PC-3 (cell line): ENCODE measurements at regions not wholly inside any gene's neighbourhood (a gene's known extent, or its start where the extent isn't known, plus 50 kb on each side); places are given as distances from the start of the nearest gene placed in this dataset.

ENCODE experiments used
- ATAC-seq: fragments of 200-7000 bp; cut with Tn5 transposase; 2 replicates; pipeline ENCODE4 v1.9.1; 2020; ENCODE audit warnings: mild to moderate bottlenecking, moderate library complexity
- BruUV-seq: library from RNA; stranded (reverse); fragments of 400-500 nt; replicated peaks from 2 replicates; lab custom pipeline; 2021; lab: Mats Ljungman, UMichigan
- CTCF ChIA-PET: fragments of 300-600 bp; sonication (Branson Sonifier 250); formaldehyde crosslinking; loops from one replicate; lab custom pipeline; 2022; ENCODE audit warnings: antibody characterized with exemption; lab: Charles Lee
- POLR2A ChIA-PET: fragments of 300-600 bp; sonication (Branson Sonifier 250); formaldehyde crosslinking; loops from one replicate; lab custom pipeline; 2022; ENCODE audit warnings: antibody characterized with exemption; ENCODE audit not compliant: unreplicated experiment; lab: Charles Lee
- DNase-seq: peaks from one replicate; pipeline ENCODE4 v3.0.0-alpha.2; 2015
- H2AFZ ChIP-seq: fragments of 300-600 bp; sonication (generic); 2 replicates; pipeline ENCODE4 v1.6.0; 2016; ENCODE audit warnings: antibody characterized with exemption, low read length
- H3F3A ChIP-seq: fragments of 300-600 bp; sonication (generic); one replicate; pipeline ENCODE4 v1.6.0; 2017; ENCODE audit warnings: antibody characterized with exemption, low read length, control low read depth, mild to moderate bottlenecking; ENCODE audit not compliant: unreplicated experiment
- H3K27ac ChIP-seq: fragments of 300-600 bp; sonication (generic); 2 replicates; pipeline ENCODE4 v1.5.1; 2016; ENCODE audit warnings: mild to moderate bottlenecking, low read length
- H3K27me3 ChIP-seq: fragments of 300-600 bp; sonication (generic); 2 replicates; pipeline ENCODE4 v1.6.1; 2016; ENCODE audit warnings: low read length, mixed read lengths
- H3K36me3 ChIP-seq: fragments of 300-600 bp; sonication (generic); 2 replicates; pipeline ENCODE4 v1.6.1; 2016; ENCODE audit warnings: low read depth, mixed run types, low read length, mixed read lengths
- H3K4me1 ChIP-seq: fragments of 300-600 bp; sonication (generic); 2 replicates; pipeline ENCODE4 v1.5.1; 2016; ENCODE audit warnings: low read length; ENCODE audit not compliant: insufficient read depth
- H3K4me2 ChIP-seq: fragments of 300-600 bp; sonication (generic); 2 replicates; pipeline ENCODE4 v1.6.0; 2016; ENCODE audit warnings: low read length
- H3K4me3 ChIP-seq: fragments of 300-600 bp; sonication (generic); 2 replicates; pipeline ENCODE4 v1.5.1; 2016; ENCODE audit warnings: mild to moderate bottlenecking, low read length, mixed read lengths
- H3K79me2 ChIP-seq: fragments of 300-600 bp; sonication (generic); 2 replicates; pipeline ENCODE4 v1.6.1; 2017; ENCODE audit warnings: low read length, mixed read lengths
- H3K9ac ChIP-seq: fragments of 300-600 bp; sonication (generic); 2 replicates; pipeline ENCODE4 v1.6.0; 2016; ENCODE audit warnings: mild to moderate bottlenecking, low read length
- H3K9me2 ChIP-seq: fragments of 300-600 bp; sonication (generic); replicated peaks from 2 replicates; pipeline ENCODE4 v1.6.1; 2016; ENCODE audit warnings: mixed run types, low read length, mixed read lengths
- H3K9me3 ChIP-seq: fragments of 300-600 bp; sonication (generic); 2 replicates; pipeline ENCODE4 v1.6.1; 2016; ENCODE audit warnings: low read length, mixed read lengths
- H4K20me1 ChIP-seq: fragments of 300-600 bp; sonication (generic); 2 replicates; pipeline ENCODE4 v1.6.1; 2016; ENCODE audit warnings: low read length, mixed read lengths
- EZH2 ChIP-seq: fragments of 300-600 bp; sonication (generic); IDR thresholded peaks from one replicate; pipeline ENCODE4 v1.6.1; 2017; ENCODE audit warnings: antibody characterized with exemption, mild to moderate bottlenecking, low read length; ENCODE audit not compliant: unreplicated experiment
- EZH2phosphoT487 ChIP-seq: fragments of 300-600 bp; sonication (generic); IDR thresholded peaks from 2 replicates; pipeline ENCODE4 v1.6.1; 2018; ENCODE audit warnings: mild to moderate bottlenecking, antibody characterized with exemption, low read length, borderline replicate concordance
- intact Hi-C: fragments of 100-400 bp; cut with micrococcal nuclease; formaldehyde crosslinking; loops from 2 replicates; pipeline ENCODE4 v1.9.0; 2023
- TF ChIP-seq, protein P1 (sequence below): fragments of 300-600 bp; sonication (generic); conservative IDR thresholded peaks from 2 replicates; pipeline ENCODE4 v1.5.1; 2017; ENCODE audit warnings: antibody characterized with exemption, low read depth, mild to moderate bottlenecking, low read length

DNA sequence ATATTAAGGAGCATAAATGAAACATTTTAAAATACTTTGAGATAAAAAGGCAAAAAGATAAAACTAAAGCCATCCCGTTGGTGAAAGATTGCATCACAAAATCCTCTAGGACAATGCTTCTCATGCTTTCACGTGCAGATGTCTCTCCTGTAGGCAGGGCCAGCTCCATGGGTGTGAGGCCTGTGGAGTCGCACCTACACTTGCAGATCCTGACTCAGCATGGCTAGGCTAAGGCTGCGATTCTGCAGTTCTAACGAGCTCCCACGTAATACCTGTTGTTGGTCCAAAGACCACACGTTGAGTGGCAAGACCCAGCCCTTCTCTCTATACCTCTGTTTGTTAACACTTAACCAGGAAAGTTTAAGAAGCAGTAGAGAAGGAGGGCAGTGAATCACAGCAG, 62.1 kb upstream of the CAPRIN1 start:
- no peaks in the 10 kb centered on the region for H3F3A ChIP-seq
- DNase-seq (no peak), ATAC-seq (no peak)
- H3K4me2 ChIP-seq: no peak overlapping the region
- ChIA-PET POLR2A (no interaction called here), CTCF (no interaction called here)
- intact Hi-C loops: no loop called here
- no peaks in the 10 kb centered on the region for H3K4me1 ChIP-seq
- no peaks in the 10 kb centered on the region for H3K9me2 ChIP-seq
- no peak for TF ChIP-seq EZH2
- no peak for TF ChIP-seq EZH2phosphoT487
- TF ChIP-seq, protein P1, sequence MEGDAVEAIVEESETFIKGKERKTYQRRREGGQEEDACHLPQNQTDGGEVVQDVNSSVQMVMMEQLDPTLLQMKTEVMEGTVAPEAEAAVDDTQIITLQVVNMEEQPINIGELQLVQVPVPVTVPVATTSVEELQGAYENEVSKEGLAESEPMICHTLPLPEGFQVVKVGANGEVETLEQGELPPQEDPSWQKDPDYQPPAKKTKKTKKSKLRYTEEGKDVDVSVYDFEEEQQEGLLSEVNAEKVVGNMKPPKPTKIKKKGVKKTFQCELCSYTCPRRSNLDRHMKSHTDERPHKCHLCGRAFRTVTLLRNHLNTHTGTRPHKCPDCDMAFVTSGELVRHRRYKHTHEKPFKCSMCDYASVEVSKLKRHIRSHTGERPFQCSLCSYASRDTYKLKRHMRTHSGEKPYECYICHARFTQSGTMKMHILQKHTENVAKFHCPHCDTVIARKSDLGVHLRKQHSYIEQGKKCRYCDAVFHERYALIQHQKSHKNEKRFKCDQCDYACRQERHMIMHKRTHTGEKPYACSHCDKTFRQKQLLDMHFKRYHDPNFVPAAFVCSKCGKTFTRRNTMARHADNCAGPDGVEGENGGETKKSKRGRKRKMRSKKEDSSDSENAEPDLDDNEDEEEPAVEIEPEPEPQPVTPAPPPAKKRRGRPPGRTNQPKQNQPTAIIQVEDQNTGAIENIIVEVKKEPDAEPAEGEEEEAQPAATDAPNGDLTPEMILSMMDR: no peak
- H3K79me2 ChIP-seq: no peaks in the 10 kb centered on the region
- no peak overlapping the region for H3K4me3 ChIP-seq
- no peaks in the 10 kb centered on the region for H3K36me3 ChIP-seq
- no peaks in the 10 kb centered on the region for H3K9me3 ChIP-seq
- H2AFZ ChIP-seq: no peak overlapping the region
- no peaks in the 10 kb centered on the region for H4K20me1 ChIP-seq
- H3K27me3 ChIP-seq: no peaks in the 10 kb centered on the region
- no peak overlapping the region for H3K9ac ChIP-seq
- no peak overlapping the region for H3K27ac ChIP-seq
- no TSS peak for BruUV-seq

DNA sequence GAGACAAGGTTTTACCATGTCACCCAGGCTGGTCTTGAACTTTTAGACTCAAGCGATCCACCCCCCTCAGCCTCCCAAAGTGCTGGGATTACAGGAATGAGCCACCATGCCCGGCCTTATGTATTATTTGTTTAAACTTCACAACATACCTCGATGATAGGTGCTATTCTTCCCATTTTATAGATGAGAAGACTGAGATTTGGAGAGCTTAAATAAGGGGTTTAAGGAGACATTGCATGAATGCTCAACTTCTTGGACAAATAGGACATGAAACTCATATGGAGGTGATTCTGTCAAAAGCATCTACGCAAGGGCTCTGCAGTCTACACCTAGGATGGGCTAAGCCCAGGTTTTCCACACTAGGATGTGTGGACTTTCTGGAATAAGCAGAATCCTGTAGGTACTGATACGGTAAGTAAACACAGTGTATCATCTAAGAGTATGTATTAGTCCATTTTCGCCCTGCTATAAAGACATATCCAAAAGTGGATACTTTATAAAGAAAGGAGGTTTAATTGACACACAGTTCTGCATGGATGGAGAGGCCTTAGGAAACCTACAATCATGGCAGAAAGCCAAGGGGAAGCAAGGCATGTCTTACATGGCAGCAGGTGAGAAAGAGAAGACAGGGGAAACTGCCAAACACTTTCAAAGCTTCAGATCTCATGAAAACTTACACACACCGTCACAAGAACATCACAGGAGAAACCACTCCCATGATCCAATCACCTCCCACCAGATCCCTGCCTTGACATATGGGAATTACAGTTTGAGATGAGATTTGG, 62.8 kb upstream of the CAPRIN1 start:
- DNase-seq: no peak
- Histone ChIP-seq H3K27me3 (no peaks in the 10 kb centered on the region), H3F3A (no peaks in the 10 kb centered on the region), H3K9me3 (no peaks in the 10 kb centered on the region), H3K27ac (no peak overlapping the region), H3K36me3 (no peaks in the 10 kb centered on the region), H3K4me2 (no peak overlapping the region), H3K79me2 (no peaks in the 10 kb centered on the region), H3K9ac (no peak overlapping the region), H4K20me1 (no peaks in the 10 kb centered on the region), H2AFZ (no peak overlapping the region), H3K9me2 (no peaks in the 10 kb centered on the region), H3K4me3 (no peak overlapping the region), H3K4me1 (no peaks in the 10 kb centered on the region)
- ChIA-PET POLR2A (no interaction called here), CTCF (interaction anchor here (0.6 to 1.0 kb wide), 3 partner anchors 11 to 87 kb away, joined by 3 to 8 read pairs (median 8); no protein-coding TSS in a partner anchor)
- intact Hi-C loops: no loop called here
- ATAC-seq: no peak
- BruUV-seq: no TSS peak
- no peak for TF ChIP-seq EZH2phosphoT487

DNA sequence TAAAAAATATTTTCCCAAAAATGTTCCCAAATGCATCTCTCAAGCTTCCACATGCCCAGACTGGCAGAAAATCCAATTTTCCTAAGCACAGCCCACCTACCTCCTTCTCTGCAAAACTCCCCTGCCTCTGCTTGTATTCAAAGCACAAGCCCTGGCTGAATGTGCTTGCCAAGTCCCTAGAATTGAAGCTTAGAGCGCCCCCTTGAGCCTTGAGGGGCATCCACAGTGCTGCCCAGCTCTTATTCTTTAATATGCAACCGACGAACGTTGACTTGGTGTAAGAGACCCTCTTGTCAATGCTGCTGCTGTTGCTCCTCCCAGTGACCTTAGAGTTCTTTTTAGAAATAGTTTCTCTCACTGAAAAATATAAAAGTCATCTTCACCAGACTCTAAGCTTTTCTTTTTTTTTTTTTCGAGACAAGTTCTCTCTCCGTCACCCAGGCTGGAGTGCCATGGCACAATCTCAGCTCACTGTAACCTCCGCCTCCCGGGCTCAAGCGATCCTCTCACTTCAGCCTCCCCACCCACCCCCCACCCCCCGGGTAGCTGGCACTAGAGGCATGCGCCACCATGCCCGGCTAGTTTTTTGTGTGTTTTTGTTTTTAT, 63.5 kb upstream of the CAPRIN1 start:
- no peak overlapping the region for H3K27ac ChIP-seq
- H3K4me1 ChIP-seq: no peaks in the 10 kb centered on the region
- peak; percentile 81 for ATAC-seq
- no peaks in the 10 kb centered on the region for H3K27me3 ChIP-seq
- H3K9me3 ChIP-seq: no peaks in the 10 kb centered on the region
- no peak for TF ChIP-seq EZH2
- TF ChIP-seq, protein P1: peak; percentile 78
- TF ChIP-seq EZH2phosphoT487: no peak
- intact Hi-C loops: no loop called here
- ChIA-PET CTCF (interaction anchor here (0.6 to 1.0 kb wide), 8 partner anchors 10 to 769 kb away, joined by 3 to 8 read pairs (median 6); no protein-coding TSS in a partner anchor), POLR2A (no interaction called here)
- no peak overlapping the region for H3K4me2 ChIP-seq
- H3K9me2 ChIP-seq: no peaks in the 10 kb centered on the region
- H3K36me3 ChIP-seq: no peaks in the 10 kb centered on the region
- DNase-seq: peak; percentile 76
- H4K20me1 ChIP-seq: no peaks in the 10 kb centered on the region
- H3K4me3 ChIP-seq: no peak overlapping the region
- H2AFZ ChIP-seq: no peak overlapping the region
- no TSS peak for BruUV-seq
- no peak overlapping the region for H3K9ac ChIP-seq
- no peaks in the 10 kb centered on the region for H3F3A ChIP-seq
- no peaks in the 10 kb centered on the region for H3K79me2 ChIP-seq
